OCI-LY1 (cell line): ENCODE measurements at regions not wholly inside any gene's neighbourhood (a gene's known extent, or its start where the extent isn't known, plus 50 kb on each side); places are given as distances from the start of the nearest gene placed in this dataset.

ENCODE experiments used
- H2AFZ ChIP-seq: fragments of 200-600 bp; sonication (generic), shearing (Covaris generic); 2 replicates; pipeline ENCODE4 v1.6.0; 2014; ENCODE audit warnings: antibody characterized with exemption, mild to moderate bottlenecking, low read length
- H3F3A ChIP-seq: fragments of 200-600 bp; sonication (generic), shearing (Covaris generic); 2 replicates; pipeline ENCODE4 v1.6.0; 2014; ENCODE audit warnings: mild to moderate bottlenecking, antibody characterized with exemption, low read length, moderate library complexity; ENCODE audit not compliant: insufficient read depth
- H3K27ac ChIP-seq: fragments of 200-600 bp; sonication (generic); 2 replicates; pipeline ENCODE4 v1.5.1; 2014; ENCODE audit warnings: low read length, mixed run types, mild to moderate bottlenecking, low read depth; ENCODE audit not compliant: poor library complexity, severe bottlenecking
- H3K27me3 ChIP-seq: fragments of 200-600 bp; sonication (generic); 2 replicates; pipeline ENCODE4 v1.6.0; 2014; ENCODE audit warnings: antibody characterized with exemption, mild to moderate bottlenecking, low read length, moderate library complexity; ENCODE audit not compliant: insufficient read depth
- H3K36me3 ChIP-seq: fragments of 200-600 bp; sonication (generic); 2 replicates; pipeline ENCODE4 v1.6.1; 2014; ENCODE audit warnings: mild to moderate bottlenecking, antibody characterized with exemption, low read length, moderate library complexity, mixed read lengths; ENCODE audit not compliant: insufficient read depth
- H3K4me1 ChIP-seq: fragments of 200-600 bp; sonication (generic); 2 replicates; pipeline ENCODE4 v1.5.1; 2014; ENCODE audit warnings: mild to moderate bottlenecking, low read length, moderate library complexity; ENCODE audit not compliant: insufficient read depth, severe bottlenecking
- H3K4me2 ChIP-seq: fragments of 200-600 bp; sonication (generic), shearing (Covaris generic); 2 replicates; pipeline ENCODE4 v1.6.1; 2014; ENCODE audit warnings: low read length
- H3K4me3 ChIP-seq: fragments of 200-600 bp; sonication (generic); 2 replicates; pipeline ENCODE4 v1.5.1; 2014; ENCODE audit warnings: low read length, low read depth, mild to moderate bottlenecking, mixed read lengths; ENCODE audit not compliant: poor library complexity, severe bottlenecking
- H3K79me2 ChIP-seq: fragments of 200-600 bp; shearing (Covaris generic); 2 replicates; pipeline ENCODE4 v1.6.1; 2016; ENCODE audit warnings: mixed run types, low read length, mixed read lengths; ENCODE audit not compliant: insufficient read depth
- H3K9ac ChIP-seq: fragments of 200-600 bp; sonication (generic), shearing (Covaris generic); 2 replicates; pipeline ENCODE4 v1.6.1; 2014; ENCODE audit warnings: mild to moderate bottlenecking, low read length, mixed read lengths
- H3K9me2 ChIP-seq: fragments of 200-600 bp; sonication (generic), shearing (Covaris generic); 2 replicates; pipeline ENCODE4 v1.6.1; 2014; ENCODE audit warnings: low read depth, mild to moderate bottlenecking, low read length, mixed read lengths
- H3K9me3 ChIP-seq: fragments of 200-600 bp; shearing (Covaris generic); 2 replicates; pipeline ENCODE4 v1.6.1; 2014; ENCODE audit warnings: low read length, mixed read lengths
- H4K20me1 ChIP-seq: fragments of 200-600 bp; sonication (generic), shearing (Covaris generic); 2 replicates; pipeline ENCODE4 v1.6.0; 2016; ENCODE audit warnings: mild to moderate bottlenecking, low read length; ENCODE audit not compliant: insufficient read depth
- CTCF ChIP-seq: fragments of 200-600 bp; sonication (generic), shearing (Covaris generic); IDR thresholded peaks from 2 replicates; pipeline ENCODE4 v1.5.1; 2017; ENCODE audit warnings: mild to moderate bottlenecking, antibody characterized with exemption, low read length, moderate library complexity, mixed read lengths
- EZH2 ChIP-seq: fragments of 200-600 bp; sonication (generic), shearing (Covaris generic); IDR thresholded peaks from 2 replicates; pipeline ENCODE4 v1.8.0; 2017; ENCODE audit warnings: borderline replicate concordance, mixed run types, mild to moderate bottlenecking, antibody characterized with exemption, low read length, moderate library complexity, mixed read lengths

GRCh38 chr4:107519053-107519452, 201.0 kb downstream of the PAPSS1 start:
- Histone ChIP-seq H3K4me1 (no peaks in the 10 kb centered on the region), H3K4me3 (no peak overlapping the region), H3K27ac (no peak overlapping the region), H3K79me2 (no peaks in the 10 kb centered on the region), H3K9me2 (no peaks in the 10 kb centered on the region), H3K4me2 (no peak overlapping the region), H3K9me3 (no peaks in the 10 kb centered on the region), H4K20me1 (no peaks in the 10 kb centered on the region), H3F3A (no peaks in the 10 kb centered on the region), H3K9ac (no peak overlapping the region), H3K36me3 (no peaks in the 10 kb centered on the region), H3K27me3 (no peaks in the 10 kb centered on the region), H2AFZ (no peak overlapping the region)
- TF ChIP-seq CTCF: peak; percentile 32; the same call in 1 of the 2 replicates
- TF ChIP-seq EZH2: no peak

- H2AFZ ChIP-seq: no peak overlapping the region
- no peaks in the 10 kb centered on the region for H3K4me1 ChIP-seq
- no peaks in the 10 kb centered on the region for H4K20me1 ChIP-seq
- H3K27ac ChIP-seq: no peak overlapping the region
- H3F3A ChIP-seq: no peaks in the 10 kb centered on the region
- H3K9me2 ChIP-seq: no peaks in the 10 kb centered on the region
- no peaks in the 10 kb centered on the region for H3K27me3 ChIP-seq
- no peak overlapping the region for H3K4me2 ChIP-seq
- no peak for TF ChIP-seq CTCF
- no peak for TF ChIP-seq EZH2
- H3K9me3 ChIP-seq: no peaks in the 10 kb centered on the region
- no peaks in the 10 kb centered on the region for H3K36me3 ChIP-seq
- H3K79me2 ChIP-seq: no peaks in the 10 kb centered on the region
- H3K9ac ChIP-seq: no peak overlapping the region
- no peak overlapping the region for H3K4me3 ChIP-seq
Observed at GRCh38 chr4:107518076-107518475, 202.0 kb downstream of the PAPSS1 start.

GRCh38 chr4:107512549-107512948, 207.5 kb downstream of the PAPSS1 start:
- Histone ChIP-seq H4K20me1 (no peaks in the 10 kb centered on the region), H3K4me2 (no peak overlapping the region), H3K27ac (no peak overlapping the region), H3K4me1 (no peaks in the 10 kb centered on the region), H3K9ac (no peak overlapping the region), H3K4me3 (no peak overlapping the region), H3K36me3 (no peaks in the 10 kb centered on the region), H3F3A (no peaks in the 10 kb centered on the region), H3K27me3 (no peaks in the 10 kb centered on the region), H3K79me2 (no peaks in the 10 kb centered on the region), H2AFZ (no peak overlapping the region), H3K9me2 (no peaks in the 10 kb centered on the region), H3K9me3 (no peaks in the 10 kb centered on the region)
- no peak for TF ChIP-seq CTCF
- no peak for TF ChIP-seq EZH2
